Kidney (tissue), 13 donors: ENCODE measurements at regions not wholly inside any gene's neighbourhood (a gene's known extent, or its start where the extent isn't known, plus 50 kb on each side); places are given as distances from the start of the nearest gene placed in this dataset.

Source experiments
- DNase-seq, 5 donors: peaks; one replicate each; pipeline ENCODE4 v3.0.0-alpha.2; 2013 to 2020
- FAIRE-seq: peaks from 2 replicates; lab custom pipeline; 2012; peaks lifted over from hg19 to GRCh38; lab: Jason Lieb, UNC
- H3K27ac ChIP-seq, 2 donors: one replicate each; pipeline ENCODE4 v1.7.0; 2013; ENCODE audit warnings: low read depth in 2 of 2, low read length in 2 of 2, inconsistent platforms in 1 of 2
- H3K27me3 ChIP-seq: one replicate; pipeline ENCODE4 v1.7.1; 2013; ENCODE audit warnings: low read length, inconsistent platforms; ENCODE audit not compliant: control insufficient read depth, insufficient read depth
- H3K36me3 ChIP-seq, 3 donors: one replicate each; pipeline versions ENCODE4 v1.7.0 to v1.7.1; 2013; ENCODE audit warnings: low read length in 3 of 3, control low read depth in 1 of 3, inconsistent platforms in 1 of 3; ENCODE audit not compliant: insufficient read depth in 3 of 3, control insufficient read depth in 2 of 3
- H3K4me1 ChIP-seq, 3 donors: one replicate each; pipeline versions ENCODE4 v1.7.0 to v1.7.1; 2013; ENCODE audit warnings: low read length in 3 of 3, inconsistent platforms in 1 of 3, low read depth in 1 of 3; ENCODE audit not compliant: control insufficient read depth in 2 of 3, insufficient read depth in 2 of 3
- H3K4me3 ChIP-seq, 3 donors: one replicate each; pipeline versions ENCODE4 v1.7.0 to v1.8.1; 2013; ENCODE audit warnings: low read length in 3 of 3, control low read depth in 1 of 3, inconsistent platforms in 1 of 3
- H3K9ac ChIP-seq, 3 donors: one replicate each; pipeline versions ENCODE4 v1.7.0 to v1.7.1; 2013; ENCODE audit warnings: low read length in 3 of 3, control low read depth in 1 of 3, inconsistent platforms in 1 of 3
- H3K9me3 ChIP-seq, 3 donors: one replicate each; pipeline versions ENCODE4 v1.7.0 to v1.7.1; 2013; ENCODE audit warnings: low read length in 3 of 3, control low read depth in 1 of 3, inconsistent platforms in 1 of 3; ENCODE audit not compliant: control insufficient read depth in 2 of 3, insufficient read depth in 1 of 3
- intact Hi-C: fragments of 100-400 bp; cut with DNase I; formaldehyde crosslinking; loops from one replicate; pipeline ENCODE4 v1.11.1; 2022
- TF ChIP-seq, protein P1 (sequence below): IDR thresholded peaks from 3 replicates; pipeline ENCODE4 v1.5.1; 2012; ENCODE audit warnings: mild to moderate bottlenecking, moderate library complexity, borderline replicate concordance; ENCODE audit not compliant: insufficient read depth; ENCODE audit errors: extremely low read depth
- donor health status: control.
- donor health status: control.
- donor health status: control.
- donor health status: control.
- donor health status: control.
- donor health status: DM: yes; HTN: yes; CAD: no.
- donor health status: Normal renal cell carcinoma (clear cell type).

GRCh38 chrX:33543757-33544156 is 332.4 kb upstream of the DMD start:
- no peaks in the 10 kb centered on the region for H3K27me3 ChIP-seq
- no peaks in the 10 kb centered on the region for H3K9me3 ChIP-seq
- intact Hi-C loops: no loop called here
- no peak overlapping the region for H3K9ac ChIP-seq
- H3K36me3 ChIP-seq: no peaks in the 10 kb centered on the region
- no peak overlapping the region for H3K27ac ChIP-seq
- DNase-seq: no peak
- FAIRE-seq: no peak
- H3K4me1 ChIP-seq: no peaks in the 10 kb centered on the region
- TF ChIP-seq, protein P1, sequence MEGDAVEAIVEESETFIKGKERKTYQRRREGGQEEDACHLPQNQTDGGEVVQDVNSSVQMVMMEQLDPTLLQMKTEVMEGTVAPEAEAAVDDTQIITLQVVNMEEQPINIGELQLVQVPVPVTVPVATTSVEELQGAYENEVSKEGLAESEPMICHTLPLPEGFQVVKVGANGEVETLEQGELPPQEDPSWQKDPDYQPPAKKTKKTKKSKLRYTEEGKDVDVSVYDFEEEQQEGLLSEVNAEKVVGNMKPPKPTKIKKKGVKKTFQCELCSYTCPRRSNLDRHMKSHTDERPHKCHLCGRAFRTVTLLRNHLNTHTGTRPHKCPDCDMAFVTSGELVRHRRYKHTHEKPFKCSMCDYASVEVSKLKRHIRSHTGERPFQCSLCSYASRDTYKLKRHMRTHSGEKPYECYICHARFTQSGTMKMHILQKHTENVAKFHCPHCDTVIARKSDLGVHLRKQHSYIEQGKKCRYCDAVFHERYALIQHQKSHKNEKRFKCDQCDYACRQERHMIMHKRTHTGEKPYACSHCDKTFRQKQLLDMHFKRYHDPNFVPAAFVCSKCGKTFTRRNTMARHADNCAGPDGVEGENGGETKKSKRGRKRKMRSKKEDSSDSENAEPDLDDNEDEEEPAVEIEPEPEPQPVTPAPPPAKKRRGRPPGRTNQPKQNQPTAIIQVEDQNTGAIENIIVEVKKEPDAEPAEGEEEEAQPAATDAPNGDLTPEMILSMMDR: no peak
- no peak overlapping the region for H3K4me3 ChIP-seq
